H1 (cell line): ENCODE measurements at regions not wholly inside any gene's neighbourhood (a gene's known extent, or its start where the extent isn't known, plus 50 kb on each side); places are given as distances from the start of the nearest gene placed in this dataset.

ENCODE experiments used
- EGR1 ChIP-seq: IDR thresholded peaks from 2 replicates; pipeline ENCODE4 v1.6.1; 2011; ENCODE audit warnings: low read depth, low read length, borderline replicate concordance
- EZH2 ChIP-seq: fragments of 200-600 bp; sonication (generic); IDR thresholded peaks from 2 replicates; pipeline ENCODE4 v1.7.1; 2012; ENCODE audit warnings: low read depth, mild to moderate bottlenecking, moderate library complexity, low read length, inconsistent platforms; ENCODE audit not compliant: severe bottlenecking
- SP1 ChIP-seq: IDR thresholded peaks from 2 replicates; pipeline ENCODE4 v1.6.1; 2011; ENCODE audit warnings: low read depth, low read length

GRCh38 chr7:16098585-16099179 is 322.7 kb downstream of the CRPPA start:
- no peak for TF ChIP-seq SP1
- no peak for TF ChIP-seq EZH2
- no peak for TF ChIP-seq EGR1
